Osteoblast (primary cell): ENCODE measurements at regions not wholly inside any gene's neighbourhood (a gene's known extent, or its start where the extent isn't known, plus 50 kb on each side); places are given as distances from the start of the nearest gene placed in this dataset.

Experiments used
- DNase-seq: peaks from one replicate; pipeline ENCODE4 v3.0.0; 2011; ENCODE audit warnings: low spot score, mixed read lengths; ENCODE audit not compliant: insufficient read length; ENCODE audit errors: missing footprints
- H2AFZ ChIP-seq: 2 replicates; pipeline ENCODE4 v1.6.0; 2011; ENCODE audit warnings: mild to moderate bottlenecking, low read length
- H3K27ac ChIP-seq: 2 replicates; pipeline ENCODE4 v1.5.1; 2011; ENCODE audit warnings: mild to moderate bottlenecking, low read depth, low read length, moderate library complexity
- H3K27me3 ChIP-seq: 2 replicates; pipeline ENCODE4 v1.6.0; 2012; ENCODE audit warnings: mild to moderate bottlenecking, control low read depth, inconsistent platforms, low read length, moderate library complexity; ENCODE audit not compliant: insufficient read depth
- H3K36me3 ChIP-seq: 2 replicates; pipeline ENCODE4 v1.5.1; 2011; ENCODE audit warnings: mild to moderate bottlenecking, low read length, control low read depth, moderate library complexity; ENCODE audit not compliant: insufficient read depth
- H3K4me1 ChIP-seq: 2 replicates; pipeline ENCODE4 v1.5.1; 2011; ENCODE audit warnings: mild to moderate bottlenecking, low read length, control low read depth, moderate library complexity; ENCODE audit not compliant: insufficient read depth
- H3K4me2 ChIP-seq: 2 replicates; pipeline ENCODE4 v1.6.0; 2011; ENCODE audit warnings: mild to moderate bottlenecking, low read length; ENCODE audit not compliant: insufficient read depth
- H3K4me3 ChIP-seq: fragments of 200-600 bp; sonication (generic); 3 replicates; pipeline ENCODE4 v1.5.1; 2012; ENCODE audit warnings: mild to moderate bottlenecking, low read length, inconsistent platforms; ENCODE audit not compliant: insufficient read depth
- H3K79me2 ChIP-seq: 2 replicates; pipeline ENCODE4 v1.6.0; 2012; ENCODE audit warnings: mild to moderate bottlenecking, low read length, control low read depth, inconsistent platforms; ENCODE audit not compliant: insufficient read depth
- H3K9me3 ChIP-seq: 2 replicates; pipeline ENCODE4 v1.5.1; 2011; ENCODE audit warnings: low read depth, low read length, control low read depth
- H4K20me1 ChIP-seq: 2 replicates; pipeline ENCODE4 v1.6.0; 2012; ENCODE audit warnings: mild to moderate bottlenecking, low read length, control low read depth; ENCODE audit not compliant: insufficient read depth
- TF ChIP-seq, protein P1 (sequence below): IDR thresholded peaks from 2 replicates; pipeline ENCODE4 v1.5.1; 2011; ENCODE audit warnings: mild to moderate bottlenecking, low read depth, low read length, moderate library complexity; ENCODE audit errors: extremely low read depth

DNA sequence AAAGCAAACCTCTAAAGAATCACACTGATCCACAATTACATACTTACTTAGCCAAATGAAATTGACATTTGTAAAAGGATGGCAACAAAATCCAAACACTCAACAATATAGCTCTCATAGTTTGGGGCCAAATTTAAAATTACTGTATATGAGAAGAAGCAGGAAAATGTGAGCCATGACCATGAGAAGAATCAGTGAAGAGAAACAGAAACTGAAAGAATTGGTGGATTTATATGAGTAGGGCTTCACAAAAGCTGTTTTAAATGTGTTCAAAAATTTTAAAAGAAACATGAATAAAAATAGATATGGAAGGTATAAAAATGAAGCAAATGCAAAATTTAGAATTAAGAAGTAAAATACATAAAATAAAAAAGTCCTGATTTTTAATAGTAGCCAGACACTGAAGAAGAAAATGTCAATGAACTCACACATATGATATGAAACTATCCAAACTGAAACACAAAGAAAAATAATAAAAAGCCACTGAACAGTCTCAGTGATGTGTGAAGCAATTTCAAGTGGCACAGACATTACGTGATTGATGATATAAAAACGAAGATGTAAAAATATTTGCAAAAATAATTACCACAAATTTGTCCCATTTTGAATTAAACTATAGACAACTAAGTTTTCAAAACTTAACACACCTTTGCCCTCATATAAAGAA, 87.9 kb upstream of the MDGA2 start:
- Histone ChIP-seq H3K27ac (no peak overlapping the region), H3K4me3 (no peak overlapping the region), H3K36me3 (no peaks in the 10 kb centered on the region), H2AFZ (no peak overlapping the region), H3K27me3 (no peaks in the 10 kb centered on the region), H3K4me1 (no peaks in the 10 kb centered on the region), H3K9me3 (peaks cover 6% of the 10 kb centered on the region), H4K20me1 (no peaks in the 10 kb centered on the region), H3K79me2 (no peaks in the 10 kb centered on the region), H3K4me2 (no peak overlapping the region)
- no peak for DNase-seq
- TF ChIP-seq, protein P1, sequence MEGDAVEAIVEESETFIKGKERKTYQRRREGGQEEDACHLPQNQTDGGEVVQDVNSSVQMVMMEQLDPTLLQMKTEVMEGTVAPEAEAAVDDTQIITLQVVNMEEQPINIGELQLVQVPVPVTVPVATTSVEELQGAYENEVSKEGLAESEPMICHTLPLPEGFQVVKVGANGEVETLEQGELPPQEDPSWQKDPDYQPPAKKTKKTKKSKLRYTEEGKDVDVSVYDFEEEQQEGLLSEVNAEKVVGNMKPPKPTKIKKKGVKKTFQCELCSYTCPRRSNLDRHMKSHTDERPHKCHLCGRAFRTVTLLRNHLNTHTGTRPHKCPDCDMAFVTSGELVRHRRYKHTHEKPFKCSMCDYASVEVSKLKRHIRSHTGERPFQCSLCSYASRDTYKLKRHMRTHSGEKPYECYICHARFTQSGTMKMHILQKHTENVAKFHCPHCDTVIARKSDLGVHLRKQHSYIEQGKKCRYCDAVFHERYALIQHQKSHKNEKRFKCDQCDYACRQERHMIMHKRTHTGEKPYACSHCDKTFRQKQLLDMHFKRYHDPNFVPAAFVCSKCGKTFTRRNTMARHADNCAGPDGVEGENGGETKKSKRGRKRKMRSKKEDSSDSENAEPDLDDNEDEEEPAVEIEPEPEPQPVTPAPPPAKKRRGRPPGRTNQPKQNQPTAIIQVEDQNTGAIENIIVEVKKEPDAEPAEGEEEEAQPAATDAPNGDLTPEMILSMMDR: no peak

DNA sequence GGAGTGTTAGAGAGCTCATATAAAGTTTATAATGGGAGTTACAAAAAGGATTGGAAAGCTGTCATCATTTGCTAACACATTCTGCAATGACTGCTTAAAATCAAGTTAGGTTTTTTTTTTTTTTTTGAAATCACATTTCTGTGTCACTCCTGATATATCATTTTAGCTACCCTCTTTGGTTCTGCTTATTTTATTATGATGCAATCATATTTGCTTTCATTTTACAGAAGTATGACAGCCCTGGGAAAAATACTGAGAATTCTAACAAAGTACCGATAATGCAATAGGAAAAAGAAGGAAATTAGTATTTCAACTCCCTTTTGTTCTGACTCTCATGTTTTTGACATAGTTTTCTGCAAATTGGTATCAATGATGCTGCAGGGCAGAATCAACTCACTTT, 71.6 kb upstream of the MDGA2 start:
- no peaks in the 10 kb centered on the region for H3K79me2 ChIP-seq
- H3K36me3 ChIP-seq: no peaks in the 10 kb centered on the region
- no peak overlapping the region for H3K27ac ChIP-seq
- TF ChIP-seq, protein P1: no peak
- no peak overlapping the region for H3K4me2 ChIP-seq
- no peak overlapping the region for H3K4me3 ChIP-seq
- H2AFZ ChIP-seq: no peak overlapping the region
- no peaks in the 10 kb centered on the region for H4K20me1 ChIP-seq
- peaks cover 2% of the 10 kb centered on the region for H3K9me3 ChIP-seq
- DNase-seq: no peak
- no peaks in the 10 kb centered on the region for H3K4me1 ChIP-seq
- H3K27me3 ChIP-seq: no peaks in the 10 kb centered on the region

DNA sequence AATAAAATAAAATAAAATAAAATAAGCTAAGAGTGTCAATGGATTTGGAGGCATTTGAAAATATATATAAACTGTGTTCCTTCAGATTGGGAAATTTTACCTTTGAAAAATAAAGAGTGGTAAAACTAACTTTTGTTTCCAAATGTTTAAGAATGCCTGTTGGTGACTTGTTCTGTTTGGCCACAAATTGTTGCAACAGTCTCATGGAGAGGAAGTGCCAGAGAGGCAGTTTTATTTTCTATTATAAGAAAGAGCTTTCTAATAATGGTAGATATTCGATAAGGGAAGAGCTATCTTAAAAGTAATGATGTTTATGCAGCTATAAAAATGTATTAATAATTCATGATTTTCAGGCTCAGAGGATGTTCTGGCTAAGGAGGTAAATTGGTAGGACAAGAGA, 68.8 kb upstream of the MDGA2 start:
- Histone ChIP-seq H3K4me2 (no peak overlapping the region), H3K9me3 (peaks cover 2% of the 10 kb centered on the region), H3K79me2 (no peaks in the 10 kb centered on the region), H3K27me3 (no peaks in the 10 kb centered on the region), H3K36me3 (no peaks in the 10 kb centered on the region), H4K20me1 (no peaks in the 10 kb centered on the region), H3K4me1 (no peaks in the 10 kb centered on the region), H3K4me3 (no peak overlapping the region), H3K27ac (no peak overlapping the region), H2AFZ (no peak overlapping the region)
- TF ChIP-seq, protein P1: no peak
- DNase-seq: no peak

DNA sequence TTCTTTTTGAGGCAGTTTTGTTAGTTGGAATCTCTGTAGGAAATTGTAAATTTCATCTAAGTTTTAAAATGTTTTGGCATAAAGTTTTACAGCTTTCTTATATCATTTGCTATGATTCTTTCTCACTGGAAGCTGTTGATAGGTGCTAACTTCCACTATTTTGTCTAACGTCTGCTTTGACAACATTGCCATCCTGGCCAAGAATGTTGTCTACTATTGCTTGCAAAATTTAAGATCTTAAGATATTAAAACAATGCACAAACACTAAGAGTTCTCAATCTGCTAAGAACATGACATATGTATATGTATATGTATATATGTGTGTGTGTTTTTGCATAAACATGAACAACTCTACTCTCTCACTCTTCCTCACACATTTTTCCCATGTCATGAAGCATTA, 64.1 kb upstream of the MDGA2 start:
- H3K4me1 ChIP-seq: no peaks in the 10 kb centered on the region
- H3K9me3 ChIP-seq: peaks cover 3% of the 10 kb centered on the region
- H3K79me2 ChIP-seq: no peaks in the 10 kb centered on the region
- H3K4me3 ChIP-seq: no peak overlapping the region
- DNase-seq: no peak
- H3K36me3 ChIP-seq: no peaks in the 10 kb centered on the region
- H3K27ac ChIP-seq: no peak overlapping the region
- TF ChIP-seq, protein P1: no peak
- H3K27me3 ChIP-seq: no peaks in the 10 kb centered on the region
- H2AFZ ChIP-seq: no peak overlapping the region
- no peak overlapping the region for H3K4me2 ChIP-seq
- no peaks in the 10 kb centered on the region for H4K20me1 ChIP-seq
